GM18868 (cell line): ENCODE measurements at regions not wholly inside any gene's neighbourhood (a gene's known extent, or its start where the extent isn't known, plus 50 kb on each side); places are given as distances from the start of the nearest gene placed in this dataset.

Experiments used
- ATAC-seq: cut with Tn5 transposase; IDR thresholded peaks from one replicate; pipeline ENCODE4 v1.9.1; 2021; ENCODE audit warnings: mild to moderate bottlenecking, moderate library complexity; ENCODE audit not compliant: unreplicated experiment

- ATAC-seq = no peak
Measured at GRCh38 chr12:74899031-74899829, 310.4 kb downstream of the KCNC2 start.

- no peak for ATAC-seq
Measured at GRCh38 chr12:74900232-74900631, 309.4 kb downstream of the KCNC2 start.

- ATAC-seq = no peak
Measured at GRCh38 chr12:74903522-74903921, 306.1 kb downstream of the KCNC2 start.

GRCh38 chr12:74906224-74906623 lies 303.4 kb downstream of the KCNC2 start:
- no peak for ATAC-seq

GRCh38 chr12:74910831-74911230 lies 298.8 kb downstream of the KCNC2 start:
- ATAC-seq = no peak

GRCh38 chr12:74914378-74914777 lies 295.3 kb downstream of the KCNC2 start:
- ATAC-seq = no peak

- ATAC-seq = no peak
Measured at GRCh38 chr12:74915718-74916117, 293.9 kb downstream of the KCNC2 start.

GRCh38 chr12:74917743-74918142 lies 291.9 kb downstream of the KCNC2 start:
- no peak for ATAC-seq

DNA sequence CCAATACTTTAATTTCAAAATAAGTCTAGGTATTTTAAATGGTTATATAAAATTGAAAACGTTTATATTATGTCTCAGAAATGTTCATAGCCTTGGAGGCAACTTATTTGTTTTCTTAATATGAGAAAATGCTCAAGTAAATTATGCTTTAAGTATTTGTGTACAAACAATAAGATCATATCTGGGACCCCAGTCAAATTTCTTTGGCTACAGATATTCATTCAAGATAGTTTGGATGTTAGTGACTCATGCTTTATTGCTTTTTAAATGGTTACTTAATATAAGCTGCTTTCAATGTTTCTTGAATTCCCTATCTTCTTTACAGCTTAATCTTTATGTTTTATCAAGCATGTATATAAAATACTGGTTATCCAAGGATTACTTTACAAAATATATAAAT lies 291.3 kb downstream of the KCNC2 start:
- no peak for ATAC-seq

DNA sequence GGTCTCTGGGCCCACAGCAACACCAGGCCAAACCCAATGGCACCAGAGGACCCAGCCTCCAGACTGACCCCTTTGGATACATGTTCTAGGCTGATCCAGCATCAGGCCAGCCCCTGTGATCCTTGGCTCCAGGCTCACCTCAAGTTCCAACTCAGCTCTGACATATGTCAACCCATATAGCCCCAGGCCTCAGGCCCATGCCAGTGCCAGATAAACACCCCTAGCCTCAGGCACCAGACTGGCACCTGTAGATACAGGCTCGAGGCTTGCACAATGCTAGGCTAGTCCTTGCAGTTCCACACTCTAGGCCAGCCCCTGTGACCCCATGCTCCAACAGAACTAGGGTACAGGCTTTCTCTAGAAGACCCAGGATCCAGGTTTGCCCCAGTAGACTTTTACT lies 287.5 kb downstream of the KCNC2 start:
- ATAC-seq = no peak

DNA sequence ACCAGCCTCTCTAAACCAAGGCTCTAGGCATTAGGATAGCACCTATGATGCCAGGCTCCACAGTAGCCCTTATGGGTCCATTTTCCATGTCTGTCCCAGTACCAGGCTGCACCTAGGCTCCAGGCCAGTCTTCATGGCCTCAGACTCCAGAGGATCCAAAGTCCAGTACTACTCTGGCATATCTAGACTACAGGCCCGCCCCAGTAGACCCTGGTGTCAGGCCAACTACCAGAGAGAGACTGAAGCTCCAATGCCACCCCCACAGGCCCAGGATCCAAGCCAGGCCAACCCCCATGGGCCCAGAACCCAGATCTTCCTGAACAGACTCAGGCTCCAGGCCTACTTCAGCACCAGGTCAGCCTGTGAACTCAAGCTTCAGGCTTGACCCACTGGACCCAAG lies 287.0 kb downstream of the KCNC2 start:
- no peak for ATAC-seq

GRCh38 chr12:74941670-74942069 lies 268.0 kb downstream of the KCNC2 start:
- no peak for ATAC-seq

- no peak for ATAC-seq
Measured at GRCh38 chr12:74945771-74946198, 263.9 kb downstream of the KCNC2 start.

DNA sequence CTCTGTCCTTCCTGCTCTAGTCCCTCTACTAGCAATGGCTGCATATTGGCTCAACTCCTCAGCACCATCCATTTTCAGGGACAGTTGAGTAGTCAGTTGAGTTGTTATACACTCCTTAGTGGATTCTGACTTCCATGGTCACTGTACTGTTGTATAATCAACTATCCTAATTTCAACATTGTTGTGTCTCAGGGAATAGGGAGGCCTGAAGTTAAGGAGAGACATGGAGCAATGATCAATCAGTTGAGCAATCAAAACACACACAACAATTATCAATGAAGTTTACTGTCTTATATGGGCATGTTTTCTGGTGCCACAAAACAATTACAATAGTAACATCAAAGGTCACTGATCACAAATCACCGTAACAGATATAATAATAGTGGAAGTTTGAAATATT lies 255.9 kb downstream of the KCNC2 start:
- ATAC-seq = no peak

- no peak for ATAC-seq
Measured at GRCh38 chr12:74957231-74957630, 252.4 kb downstream of the KCNC2 start.

- ATAC-seq = no peak
Measured at GRCh38 chr12:74957634-74958033, 252.0 kb downstream of the KCNC2 start.

GRCh38 chr12:74959657-74960056 lies 250.0 kb downstream of the KCNC2 start:
- no peak for ATAC-seq

DNA sequence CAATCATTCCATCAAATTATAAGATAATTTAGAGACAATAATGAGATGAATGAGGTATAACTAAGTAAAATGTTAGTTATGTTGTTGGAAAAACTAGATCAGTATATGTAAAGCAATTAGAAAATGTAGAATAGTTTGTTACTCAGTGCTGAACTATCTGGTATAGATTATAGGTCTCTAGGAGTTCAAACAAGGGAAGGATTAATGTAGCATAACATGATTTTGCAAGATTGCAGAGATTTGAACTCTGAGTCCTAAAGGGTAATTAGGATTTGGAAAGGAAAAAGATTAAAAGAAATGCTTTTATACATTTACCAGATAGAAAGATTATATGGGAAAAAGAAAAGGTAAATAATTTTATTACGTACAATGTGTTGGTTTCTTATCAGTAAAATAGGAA lies 246.3 kb downstream of the KCNC2 start:
- ATAC-seq = no peak

GRCh38 chr12:74963867-74964331 lies 245.7 kb downstream of the KCNC2 start:
- ATAC-seq = no peak

DNA sequence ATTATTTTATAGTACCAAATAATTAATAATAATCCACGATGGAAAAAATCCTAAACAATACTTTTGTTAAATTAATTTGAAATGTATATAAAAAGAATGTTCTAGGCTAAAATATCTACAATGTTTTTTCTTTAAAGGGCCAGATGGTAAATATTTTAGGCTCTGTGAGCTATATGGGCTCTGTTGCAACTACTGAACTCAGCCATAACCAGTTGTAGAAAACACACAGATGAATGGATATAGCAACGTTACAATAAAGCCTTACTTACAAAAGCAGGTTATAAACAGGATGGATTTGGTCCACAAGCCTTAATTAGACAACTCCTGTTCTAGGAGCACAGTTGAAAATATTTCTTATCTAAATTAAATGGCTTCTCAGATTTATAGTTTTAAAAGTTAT lies 245.2 kb downstream of the KCNC2 start:
- no peak for ATAC-seq

- no peak for ATAC-seq
Measured at GRCh38 chr12:74971201-74971600, 238.4 kb downstream of the KCNC2 start.

DNA sequence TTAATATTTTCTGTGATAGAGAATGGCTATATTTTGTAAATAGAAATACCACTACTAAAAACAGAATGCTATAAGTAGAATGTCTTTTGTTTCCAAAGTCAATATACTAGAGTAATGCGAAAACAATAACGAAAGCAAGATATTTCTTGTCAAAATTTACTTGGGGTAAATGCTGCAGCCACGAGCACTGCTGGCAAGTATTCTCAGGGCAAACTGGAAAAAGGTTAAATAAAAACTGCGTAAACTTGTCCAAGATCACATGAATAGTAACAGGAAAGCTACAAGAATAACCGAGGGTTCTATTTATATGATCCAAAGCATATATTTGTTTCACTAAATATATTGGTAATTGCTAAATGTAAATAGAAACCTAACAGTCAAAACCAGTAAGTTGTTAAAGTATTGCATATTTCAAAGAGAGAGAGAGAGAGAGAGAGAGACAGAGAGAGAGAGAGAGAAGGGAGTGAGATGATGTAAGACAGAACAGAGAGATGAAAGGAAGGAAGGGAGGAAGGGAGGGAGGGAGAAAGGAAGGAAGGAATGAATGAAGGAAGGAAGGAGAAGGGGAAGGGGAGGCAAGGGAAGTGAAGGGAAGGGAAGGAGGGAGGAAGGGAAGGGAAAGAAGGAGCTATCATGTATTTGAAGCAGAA lies 231.7 kb downstream of the KCNC2 start:
- ATAC-seq = no peak
